ENCODE measurements at regions not wholly inside any gene's neighbourhood (a gene's known extent, or its start where the extent isn't known, plus 50 kb on each side); places are given as distances from the start of the nearest gene placed in this dataset.

DNA sequence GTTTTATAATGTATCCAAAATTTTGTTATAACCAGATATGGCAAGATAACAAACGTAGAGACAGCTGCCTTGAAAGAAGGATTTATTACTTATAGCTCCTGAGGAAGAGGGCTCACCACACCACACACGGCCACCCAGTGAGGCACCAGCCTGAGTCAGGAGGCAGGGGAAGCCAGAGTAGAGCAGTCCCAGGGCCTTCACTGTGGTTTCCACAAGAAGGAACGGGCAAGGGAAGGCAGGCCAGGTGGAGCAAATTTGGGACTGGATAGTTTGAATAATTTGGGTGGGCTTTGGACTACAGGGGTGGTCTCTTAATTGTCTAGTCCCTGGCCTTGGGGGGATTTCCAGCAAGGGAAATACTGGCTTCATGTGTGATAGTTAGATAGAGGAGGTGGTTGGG lies 72.5 kb downstream of the RRAGC start:
- TF ChIP-seq CTCF (IDR thresholded peaks at IDR 0.05; ENCODE audit: insufficient read depth, missing control alignments), result no peak
- FAIRE-seq (no peak), DNase-seq (ENCODE audit: insufficient read length, low spot score) (no peak)

DNA sequence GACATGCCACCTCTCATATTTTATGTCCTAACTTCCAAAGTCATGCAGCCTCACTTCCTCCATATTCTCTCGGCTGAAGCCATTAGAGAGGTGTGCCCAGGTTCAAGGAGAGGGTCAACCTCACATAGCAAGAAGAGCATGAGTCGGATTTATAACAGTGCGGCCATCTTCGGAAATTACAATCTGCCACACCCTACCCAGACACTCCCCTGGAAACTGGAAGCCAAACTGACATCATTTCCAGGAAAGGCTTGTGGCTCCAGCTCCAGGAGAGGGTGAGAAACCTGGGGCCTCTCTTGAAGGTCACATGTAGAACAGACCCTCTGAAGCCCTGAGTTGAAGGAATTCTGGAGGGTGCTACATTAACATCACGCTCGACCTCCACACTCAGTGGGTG lies 73.5 kb downstream of the RRAGC start:
- FAIRE-seq (no peak), DNase-seq (ENCODE audit: insufficient read length, low spot score) (no peak)
- no peak for TF ChIP-seq CTCF (IDR thresholded peaks at IDR 0.05; ENCODE audit: insufficient read depth, missing control alignments)

GRCh38 chr1:38785285-38786039 lies 74.1 kb downstream of the RRAGC start:
- FAIRE-seq, result no peak
- DNase-seq (ENCODE audit: insufficient read length, low spot score), result no peak

DNA sequence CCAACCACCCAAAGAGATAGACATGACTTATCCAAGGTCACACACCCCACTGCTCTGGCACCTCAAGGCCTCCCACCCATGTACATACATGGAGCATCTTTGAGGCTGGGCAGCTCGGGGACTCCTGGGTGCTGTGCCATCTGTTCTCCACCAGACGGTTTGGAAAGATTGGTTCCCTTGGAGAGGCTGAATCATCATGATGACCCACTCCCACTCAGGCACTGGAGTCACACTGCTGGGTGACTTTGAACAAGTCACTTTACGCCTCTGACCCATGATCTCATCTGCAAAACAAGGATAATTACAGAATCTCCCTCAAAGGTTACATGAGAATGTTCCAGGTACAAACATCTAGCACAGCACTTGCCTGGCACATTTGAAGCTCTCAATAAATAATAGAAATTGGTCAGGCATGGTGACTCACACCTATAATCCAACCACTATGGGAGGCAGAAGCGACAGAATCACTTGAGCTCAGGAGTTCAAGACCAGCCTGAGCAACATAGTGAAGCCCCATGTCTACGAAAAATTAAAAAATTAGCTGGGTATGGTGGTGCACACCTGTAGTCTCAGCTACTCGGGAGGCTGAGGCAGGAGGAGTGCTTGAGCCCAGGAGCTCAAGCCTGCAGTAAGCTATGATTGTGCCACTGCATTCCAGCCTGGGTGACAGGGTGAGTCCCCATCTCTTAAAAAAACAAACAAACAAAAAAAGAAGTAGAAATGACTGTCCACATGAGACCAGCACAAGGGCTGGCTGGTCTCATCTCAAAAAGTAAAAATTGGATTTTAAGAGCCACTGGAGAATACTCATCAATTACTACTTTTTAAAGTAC lies 74.9 kb downstream of the RRAGC start:
- DNase-seq (ENCODE audit: insufficient read length, low spot score), result no peak
- TF ChIP-seq CTCF (IDR thresholded peaks at IDR 0.05; ENCODE audit: insufficient read depth, missing control alignments), result no peak
- no peak for FAIRE-seq

More at GRCh38 chr1:38785285-38786039, 74.1 kb downstream of the RRAGC start:
- no peak for TF ChIP-seq CTCF (IDR thresholded peaks at IDR 0.05; ENCODE audit: insufficient read depth, missing control alignments)

- FAIRE-seq (no peak), DNase-seq (ENCODE audit: insufficient read length, low spot score) (no peak)
These were observed 75.8 kb downstream of the RRAGC start for GRCh38 chr1:38783640-38784229.

GRCh38 chr1:38781872-38782617 lies 77.5 kb downstream of the RRAGC start:
- FAIRE-seq, result no peak

More at GRCh38 chr1:38783640-38784229, 75.8 kb downstream of the RRAGC start:
- TF ChIP-seq CTCF (IDR thresholded peaks at IDR 0.05; ENCODE audit: insufficient read depth, missing control alignments), result no peak

More at GRCh38 chr1:38781872-38782617, 77.5 kb downstream of the RRAGC start:
- TF ChIP-seq CTCF (IDR thresholded peaks at IDR 0.05; ENCODE audit: insufficient read depth, missing control alignments), result no peak
- DNase-seq (ENCODE audit: insufficient read length, low spot score), result no peak

Data from D721Med (cell line).